Left ventricle myocardium superior (tissue), 1 donor: ENCODE measurements at regions not wholly inside any gene's neighbourhood (a gene's known extent, or its start where the extent isn't known, plus 50 kb on each side); places are given as distances from the start of the nearest gene placed in this dataset.

Experiments
- ATAC-seq: fragments of 200-7000 bp; cut with Tn5 transposase; one replicate; pipeline ENCODE4 v1.9.1; 2020; ENCODE audit warnings: mild to moderate bottlenecking, moderate library complexity
- DNase-seq: peaks from one replicate; pipeline ENCODE4 v3.0.0-alpha.2; 2020
- intact Hi-C: fragments of 100-400 bp; cut with micrococcal nuclease; formaldehyde crosslinking; loops from one replicate; pipeline ENCODE4 v1.11.0; 2022
- donor health status: DM: no; HTN: yes; CAD: no; lungs with severe emphysema.

- no peak for DNase-seq
- ATAC-seq = no peak
- intact Hi-C loops = no loop called here
Observed at GRCh38 chr1:78787544-78787943, 137.9 kb downstream of the IFI44 start.

- DNase-seq (no peak), ATAC-seq (no peak)
- intact Hi-C loops = no loop called here
Observed at GRCh38 chr1:78790174-78790573, 140.5 kb downstream of the IFI44 start.

- ATAC-seq (no peak), DNase-seq (no peak)
- intact Hi-C loops = no loop called here
Observed at GRCh38 chr1:78792756-78793155, 143.1 kb downstream of the IFI44 start.

GRCh38 chr1:78797108-78797781, 147.6 kb downstream of the IFI44 start:
- DNase-seq = no peak
- ATAC-seq = no peak

GRCh38 chr1:78799926-78800325, 150.3 kb downstream of the IFI44 start:
- no peak for ATAC-seq
- intact Hi-C loops = no loop called here
- DNase-seq = no peak

More at GRCh38 chr1:78797108-78797781, 147.6 kb downstream of the IFI44 start:
- intact Hi-C loops = no loop called here

GRCh38 chr1:78814176-78814575, 164.5 kb downstream of the IFI44 start:
- ATAC-seq (no peak), DNase-seq (no peak)
- intact Hi-C loops = no loop called here

- DNase-seq (no peak), ATAC-seq (no peak)
- intact Hi-C loops = no loop called here
Observed at GRCh38 chr1:78825561-78825960, 175.9 kb downstream of the IFI44 start.

GRCh38 chr1:78829644-78830043, 176.9 kb downstream of the ADGRL4 start:
- ATAC-seq (no peak), DNase-seq (no peak)
- intact Hi-C loops = no loop called here

- DNase-seq (no peak), ATAC-seq (no peak)
- intact Hi-C loops = no loop called here
Observed at GRCh38 chr1:78830321-78830720, 176.2 kb downstream of the ADGRL4 start.

GRCh38 chr1:78831731-78832360, 174.7 kb downstream of the ADGRL4 start:
- intact Hi-C loops = no loop called here
- no peak for ATAC-seq
- no peak for DNase-seq

- no peak for ATAC-seq
- DNase-seq = no peak
- intact Hi-C loops = no loop called here
Observed at GRCh38 chr1:78833491-78833890, 173.0 kb downstream of the ADGRL4 start.

- ATAC-seq = no peak
- no peak for DNase-seq
- intact Hi-C loops = no loop called here
Observed at GRCh38 chr1:78834201-78834741, 172.3 kb downstream of the ADGRL4 start.

GRCh38 chr1:78836726-78837125, 169.8 kb downstream of the ADGRL4 start:
- no peak for DNase-seq

GRCh38 chr1:78839704-78840277, 166.7 kb downstream of the ADGRL4 start:
- intact Hi-C loops = loop anchor here (5.0 kb wide), 1 partner anchor 358 kb away; no protein-coding TSS in a partner anchor
- DNase-seq (no peak), ATAC-seq (no peak)

More at GRCh38 chr1:78836726-78837125, 169.8 kb downstream of the ADGRL4 start:
- intact Hi-C loops = loop anchor here (5.0 kb wide), 1 partner anchor 361 kb away; no protein-coding TSS in a partner anchor
- no peak for ATAC-seq
